ENCODE measurements at regions not wholly inside any gene's neighbourhood (a gene's known extent, or its start where the extent isn't known, plus 50 kb on each side); places are given as distances from the start of the nearest gene placed in this dataset.
"Not testable (repeated sequence)": the region's sequence is repeated elsewhere in the genome, so short reads cannot be mapped to it uniquely, and the experiment has no call there.

- DNase-seq: no peak
These were observed 132.0 kb upstream of the ZSWIM2 start for GRCh38 chr2:186980787-186981550.

DNA sequence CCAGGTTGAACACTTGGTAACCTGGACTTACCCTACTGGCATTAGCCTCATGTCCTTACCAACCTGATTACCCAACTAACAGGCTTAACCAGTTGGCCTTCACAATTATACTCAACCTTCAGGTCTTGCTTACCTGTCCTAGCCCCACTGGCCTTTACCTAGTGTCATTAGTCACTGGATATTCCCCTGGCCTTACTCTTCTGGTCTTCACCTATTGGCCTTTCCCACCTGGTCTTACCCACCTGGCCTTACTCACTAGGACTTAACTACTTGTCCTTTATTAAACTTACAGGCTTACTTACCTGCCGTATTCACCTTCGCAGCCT lies 131.1 kb upstream of the ZSWIM2 start:
- DNase-seq: no peak

GRCh38 chr2:186979439-186980116 lies 130.6 kb upstream of the ZSWIM2 start:
- DNase-seq: no peak

- no peak for DNase-seq
These were observed 128.6 kb upstream of the ZSWIM2 start for GRCh38 chr2:186977433-186978045.

DNA sequence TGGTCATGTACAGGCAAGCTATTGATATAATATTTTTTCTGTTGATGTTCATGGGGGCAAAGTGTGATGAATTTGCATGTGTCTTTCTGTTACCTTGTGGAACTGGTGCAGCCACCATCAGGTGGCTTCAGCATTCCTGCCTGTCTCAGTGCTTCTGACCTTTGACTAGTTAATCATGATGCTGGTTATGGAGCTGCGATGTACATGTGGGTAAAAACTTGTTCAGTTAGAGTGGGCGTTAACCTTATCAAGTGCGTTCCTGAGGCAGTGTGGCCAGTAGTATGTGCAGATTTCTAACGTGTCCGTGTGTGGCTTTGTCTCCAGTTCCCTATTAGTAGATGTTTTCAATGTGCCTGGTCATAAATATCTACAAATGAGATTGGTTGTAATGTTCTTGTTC lies 127.4 kb upstream of the ZSWIM2 start:
- DNase-seq: no peak

DNA sequence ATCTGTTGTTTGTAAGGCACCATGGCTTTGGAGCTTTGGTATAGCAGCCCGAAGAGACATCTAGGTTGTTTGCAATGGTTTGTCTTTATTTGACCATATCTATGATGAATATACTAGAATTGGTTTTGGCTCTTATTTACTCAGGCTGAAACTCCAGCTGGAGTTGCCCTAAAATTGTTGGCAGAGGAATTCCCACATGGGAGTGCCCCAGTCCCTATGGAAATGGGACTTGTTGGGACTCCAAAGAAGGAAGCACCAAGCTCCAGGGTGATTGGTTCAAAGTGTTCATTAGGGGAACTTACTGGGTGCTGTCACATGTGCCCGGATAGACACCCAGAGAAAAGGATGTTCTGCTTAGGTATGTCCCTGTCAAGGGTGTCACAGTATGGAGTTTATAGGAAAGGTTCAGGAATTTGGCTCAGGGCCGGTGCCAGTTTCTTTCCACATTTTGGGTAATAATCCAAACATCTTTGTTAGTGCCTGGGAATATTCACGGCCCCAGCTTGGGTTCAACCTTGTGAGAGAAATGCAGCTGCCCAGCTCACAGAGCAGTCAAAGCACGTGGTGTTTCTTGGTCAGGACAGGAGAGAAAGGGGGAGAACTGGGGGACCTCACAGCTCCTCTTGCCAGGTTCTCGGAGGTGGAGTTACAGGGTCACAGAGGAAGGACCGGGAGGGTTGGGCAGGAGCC lies 123.5 kb upstream of the ZSWIM2 start:
- DNase-seq: no peak

- no peak for DNase-seq
These were observed 119.3 kb upstream of the ZSWIM2 start for GRCh38 chr2:186968277-186968676.

DNA sequence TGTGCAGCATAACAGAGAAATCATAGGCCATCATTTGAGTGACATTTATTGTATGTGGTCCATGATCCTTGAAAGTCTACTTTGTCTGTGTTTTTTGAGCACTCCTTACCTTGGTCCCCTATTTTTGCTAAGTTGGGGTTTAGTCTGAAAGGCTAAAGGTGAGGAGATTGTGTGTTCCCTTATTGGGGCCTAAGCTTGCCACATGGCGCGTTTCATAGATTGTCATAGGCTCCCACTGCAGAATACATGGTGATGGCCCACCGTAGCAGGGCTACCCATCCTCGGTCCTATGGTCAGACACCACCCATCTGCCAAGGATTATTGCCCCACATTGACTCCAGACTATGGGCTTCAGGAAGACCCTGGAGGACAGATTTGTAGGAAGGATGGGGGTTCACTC lies 117.0 kb upstream of the ZSWIM2 start:
- no peak for DNase-seq

- DNase-seq: no peak
These were observed 113.2 kb upstream of the ZSWIM2 start for GRCh38 chr2:186962085-186962747.

- not testable (repeated sequence) for DNase-seq
These were observed 111.3 kb upstream of the ZSWIM2 start for GRCh38 chr2:186960241-186960640.

- DNase-seq: no peak
These were observed 110.5 kb upstream of the ZSWIM2 start for GRCh38 chr2:186959486-186959885.

GRCh38 chr2:186950694-186951093 lies 101.7 kb upstream of the ZSWIM2 start:
- no peak for DNase-seq

- no peak for DNase-seq
These were observed 100.8 kb upstream of the ZSWIM2 start for GRCh38 chr2:186949726-186950256.

DNA sequence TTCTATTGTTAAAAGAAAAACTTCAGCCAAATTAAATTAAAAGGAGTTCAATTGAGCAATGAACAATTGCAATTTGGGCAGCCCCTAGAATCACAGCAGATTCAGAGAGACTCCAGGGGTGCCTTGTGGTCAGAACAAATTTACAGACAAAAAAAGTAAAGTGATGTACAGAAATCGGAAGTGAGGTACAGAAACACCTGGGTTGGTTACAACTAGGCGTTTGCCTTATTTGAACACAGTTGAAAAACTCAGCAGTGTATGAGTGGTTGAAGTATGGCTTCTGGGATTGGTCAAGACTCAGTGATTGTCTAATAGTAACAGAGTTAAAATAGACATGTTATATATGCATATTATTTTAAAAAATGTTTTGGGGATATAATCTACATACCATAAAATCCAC lies 98.5 kb upstream of the ZSWIM2 start:
- DNase-seq: no peak

GRCh38 chr2:186946896-186947467 lies 98.0 kb upstream of the ZSWIM2 start:
- DNase-seq: no peak

DNA sequence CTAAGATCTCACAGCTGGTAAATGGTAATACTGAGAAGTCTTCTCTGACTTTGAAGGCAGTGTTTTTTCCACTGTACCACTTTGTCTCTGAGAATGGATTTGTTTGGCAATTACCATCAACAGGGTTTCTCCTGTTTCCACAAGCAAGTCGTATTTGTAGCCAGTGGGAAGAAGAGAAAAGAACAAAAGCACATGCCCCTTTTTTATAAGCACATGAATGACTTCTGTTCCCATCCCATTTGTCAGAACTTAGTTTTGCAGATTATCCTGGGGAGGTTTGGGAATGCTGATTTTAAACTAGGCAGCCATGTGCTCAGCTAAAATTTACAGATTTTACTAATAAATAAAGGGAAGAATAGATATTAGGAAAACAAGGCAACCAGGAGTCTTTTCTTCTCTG lies 92.9 kb upstream of the ZSWIM2 start:
- no peak for DNase-seq

DNA sequence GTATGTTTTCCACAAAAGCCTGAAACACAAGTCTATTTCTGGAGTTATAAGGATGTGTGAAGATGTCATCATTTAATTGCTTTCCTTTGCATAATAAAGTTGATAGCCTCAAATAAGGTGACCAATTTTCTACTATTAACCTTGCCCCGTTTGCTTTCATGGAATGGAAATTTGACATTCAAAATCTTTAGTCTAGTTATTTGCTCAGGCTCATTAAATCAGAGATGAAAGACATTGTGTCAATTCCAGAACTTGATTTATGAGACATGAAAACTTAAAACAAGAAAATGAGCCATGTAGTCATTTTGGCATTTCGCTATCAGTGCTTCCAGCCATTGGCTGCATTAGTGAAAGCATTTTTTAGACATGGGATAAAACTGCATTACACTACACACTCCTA lies 91.5 kb upstream of the ZSWIM2 start:
- no peak for DNase-seq

- DNase-seq: no peak
These were observed 85.5 kb upstream of the ZSWIM2 start for GRCh38 chr2:186934420-186934819.

DNA sequence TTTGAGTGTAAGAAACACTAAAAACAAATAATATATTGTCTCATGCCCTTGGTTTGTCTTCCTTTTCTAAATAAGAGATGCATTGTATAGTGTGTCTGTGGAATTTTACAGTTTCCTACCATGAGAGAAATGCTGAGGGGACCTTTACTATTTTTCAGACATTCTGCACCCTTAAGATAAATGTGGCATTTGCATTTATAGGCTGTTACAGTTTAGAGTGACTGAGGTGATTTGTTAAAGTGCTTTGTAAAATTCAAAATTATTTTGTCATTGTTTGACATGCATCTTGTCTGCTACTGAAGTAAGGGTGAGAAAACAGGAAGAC lies 78.9 kb upstream of the ZSWIM2 start:
- no peak for DNase-seq

- DNase-seq: no peak
These were observed 78.4 kb upstream of the ZSWIM2 start for GRCh38 chr2:186927185-186927866.

- no peak for DNase-seq
These were observed 76.5 kb upstream of the ZSWIM2 start for GRCh38 chr2:186925514-186925913.

DNA sequence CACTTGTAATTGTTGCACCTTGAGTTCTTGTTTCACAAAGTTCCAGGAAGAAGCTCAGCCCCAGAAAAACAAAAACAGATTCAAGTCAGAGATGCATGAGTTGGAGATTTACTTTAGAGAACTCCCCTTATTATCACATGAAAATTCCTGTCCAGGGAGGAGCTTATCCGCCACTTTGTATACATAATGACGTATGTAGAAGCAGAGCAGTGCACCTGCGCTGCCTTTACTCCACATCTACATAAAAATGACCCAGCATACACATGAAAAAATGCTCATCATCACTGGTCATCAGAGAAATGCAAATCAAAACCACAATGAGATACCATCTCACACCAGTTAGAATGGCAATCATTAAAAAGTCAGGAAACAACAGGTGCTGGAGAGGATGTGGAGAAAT lies 73.3 kb upstream of the ZSWIM2 start:
- not testable (repeated sequence) for DNase-seq
